KMS-11 (cell line): ENCODE measurements at regions not wholly inside any gene's neighbourhood (a gene's known extent, or its start where the extent isn't known, plus 50 kb on each side); places are given as distances from the start of the nearest gene placed in this dataset.
A peak's percentile ranks its signal among the peaks of the same experiment; 100 is the strongest.

ENCODE experiments used
- H2AFZ ChIP-seq: fragments of 200-600 bp; sonication (generic); 2 replicates; pipeline ENCODE4 v1.6.1; 2016; ENCODE audit warnings: antibody characterized with exemption, mixed run types, low read depth
- H3K27ac ChIP-seq: fragments of 200-600 bp; sonication (generic); 2 replicates; pipeline ENCODE4 v1.6.1; 2016; ENCODE audit warnings: mild to moderate bottlenecking, mixed run types
- H3K27me3 ChIP-seq: fragments of 200-600 bp; sonication (generic); 2 replicates; pipeline ENCODE4 v1.6.1; 2017; ENCODE audit warnings: mild to moderate bottlenecking, low read depth, mixed run types, moderate library complexity; ENCODE audit not compliant: insufficient read depth
- H3K36me3 ChIP-seq: fragments of 200-600 bp; sonication (generic); 2 replicates; pipeline ENCODE4 v1.6.1; 2017; ENCODE audit warnings: mild to moderate bottlenecking, mixed run types; ENCODE audit not compliant: insufficient read depth
- H3K4me1 ChIP-seq: fragments of 200-600 bp; sonication (generic); 2 replicates; pipeline ENCODE4 v1.6.1; 2016; ENCODE audit warnings: mild to moderate bottlenecking, low read depth, mixed run types; ENCODE audit not compliant: poor library complexity, severe bottlenecking
- H3K4me2 ChIP-seq: fragments of 200-600 bp; sonication (generic); 2 replicates; pipeline ENCODE4 v1.7.0; 2016; ENCODE audit warnings: mild to moderate bottlenecking, mixed run types
- H3K4me3 ChIP-seq: fragments of 200-600 bp; sonication (generic); IDR thresholded peaks from 2 replicates; pipeline ENCODE4 v1.6.1; 2017; ENCODE audit warnings: low read depth, low read length, mixed read lengths; ENCODE audit not compliant: insufficient read depth
- H3K79me2 ChIP-seq: fragments of 200-600 bp; sonication (generic); 2 replicates; pipeline ENCODE4 v1.6.1; 2016; ENCODE audit warnings: low read depth, mixed run types; ENCODE audit not compliant: insufficient read depth
- H3K9ac ChIP-seq: fragments of 200-600 bp; sonication (generic); 2 replicates; pipeline ENCODE4 v1.6.1; 2016; ENCODE audit warnings: mild to moderate bottlenecking, mixed run types
- H4K20me1 ChIP-seq: fragments of 200-600 bp; sonication (generic); 2 replicates; pipeline ENCODE4 v1.6.1; 2016; ENCODE audit warnings: mild to moderate bottlenecking, mixed run types; ENCODE audit not compliant: insufficient read depth
- TF ChIP-seq, protein P1 (sequence below): fragments of 200-600 bp; sonication (generic); conservative IDR thresholded peaks from 2 replicates; pipeline ENCODE4 v1.6.1; 2017; ENCODE audit warnings: low read depth, mild to moderate bottlenecking, antibody characterized with exemption, low read length, moderate library complexity, mixed read lengths

DNA sequence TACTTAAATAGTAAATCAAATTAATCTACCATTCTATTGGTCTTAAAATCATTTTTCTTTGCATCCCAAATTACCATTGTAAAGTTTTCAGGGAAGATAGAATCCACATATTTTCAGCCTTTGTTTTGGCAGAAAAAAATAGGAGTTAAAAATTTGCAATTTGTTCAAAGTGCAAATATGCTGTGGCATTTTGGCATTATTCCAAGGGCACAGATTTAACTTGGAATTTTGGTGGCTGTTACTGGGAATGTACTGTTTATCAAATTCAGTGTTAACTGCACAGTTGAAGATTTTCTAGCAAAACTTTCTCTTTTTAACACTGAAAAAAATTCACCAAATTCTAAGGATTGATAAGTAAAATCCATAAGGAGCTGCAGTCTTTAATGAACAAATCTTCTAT lies 151.0 kb upstream of the HDAC9 start:
- H3K4me2 ChIP-seq: no peak overlapping the region
- H3K4me1 ChIP-seq: peaks cover 6% of the 10 kb centered on the region
- no peaks in the 10 kb centered on the region; the same call in 1 of the 2 replicates for H4K20me1 ChIP-seq
- TF ChIP-seq, protein P1, sequence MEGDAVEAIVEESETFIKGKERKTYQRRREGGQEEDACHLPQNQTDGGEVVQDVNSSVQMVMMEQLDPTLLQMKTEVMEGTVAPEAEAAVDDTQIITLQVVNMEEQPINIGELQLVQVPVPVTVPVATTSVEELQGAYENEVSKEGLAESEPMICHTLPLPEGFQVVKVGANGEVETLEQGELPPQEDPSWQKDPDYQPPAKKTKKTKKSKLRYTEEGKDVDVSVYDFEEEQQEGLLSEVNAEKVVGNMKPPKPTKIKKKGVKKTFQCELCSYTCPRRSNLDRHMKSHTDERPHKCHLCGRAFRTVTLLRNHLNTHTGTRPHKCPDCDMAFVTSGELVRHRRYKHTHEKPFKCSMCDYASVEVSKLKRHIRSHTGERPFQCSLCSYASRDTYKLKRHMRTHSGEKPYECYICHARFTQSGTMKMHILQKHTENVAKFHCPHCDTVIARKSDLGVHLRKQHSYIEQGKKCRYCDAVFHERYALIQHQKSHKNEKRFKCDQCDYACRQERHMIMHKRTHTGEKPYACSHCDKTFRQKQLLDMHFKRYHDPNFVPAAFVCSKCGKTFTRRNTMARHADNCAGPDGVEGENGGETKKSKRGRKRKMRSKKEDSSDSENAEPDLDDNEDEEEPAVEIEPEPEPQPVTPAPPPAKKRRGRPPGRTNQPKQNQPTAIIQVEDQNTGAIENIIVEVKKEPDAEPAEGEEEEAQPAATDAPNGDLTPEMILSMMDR: no peak
- H3K9ac ChIP-seq: no peak overlapping the region
- no peak overlapping the region for H2AFZ ChIP-seq
- H3K27ac ChIP-seq: no peak overlapping the region
- H3K79me2 ChIP-seq: no peaks in the 10 kb centered on the region
- H3K27me3 ChIP-seq: no peaks in the 10 kb centered on the region
- no peak overlapping the region for H3K4me3 ChIP-seq
- no peaks in the 10 kb centered on the region for H3K36me3 ChIP-seq

DNA sequence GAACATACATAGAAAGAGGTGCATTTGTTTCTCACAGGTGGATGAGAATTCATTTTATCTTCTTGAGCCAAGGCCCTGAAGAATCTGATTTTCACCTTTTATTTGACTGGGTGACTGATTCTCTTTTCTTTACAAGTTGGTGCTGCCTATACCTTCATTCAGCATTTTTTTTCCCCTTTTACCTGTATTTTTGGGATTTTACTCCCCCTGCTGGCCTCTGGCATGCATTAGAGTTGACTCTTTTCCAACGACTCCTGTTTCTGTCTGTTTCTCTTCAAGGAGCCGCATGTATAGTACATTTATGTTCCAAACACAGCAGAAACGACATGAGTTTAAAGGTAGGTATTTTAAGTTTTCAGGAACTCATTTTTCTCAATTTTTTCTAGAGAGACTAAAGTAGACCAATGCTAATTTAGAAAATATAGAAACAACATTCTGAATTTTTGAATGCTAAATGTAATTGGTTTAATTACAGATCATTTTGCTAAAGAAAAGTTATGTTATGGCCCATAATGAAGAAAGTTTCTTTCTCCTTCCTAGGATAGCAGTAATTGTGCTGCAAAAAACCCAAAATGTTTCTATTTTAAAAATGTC lies 149.8 kb upstream of the HDAC9 start:
- Histone ChIP-seq H3K9ac (no peak overlapping the region), H3K4me2 (no peak overlapping the region), H3K4me1 (peaks cover 6% of the 10 kb centered on the region), H3K27ac (no peak overlapping the region), H3K79me2 (no peaks in the 10 kb centered on the region), H2AFZ (no peak overlapping the region), H3K36me3 (no peaks in the 10 kb centered on the region), H4K20me1 (no peaks in the 10 kb centered on the region), H3K4me3 (no peak overlapping the region), H3K27me3 (no peaks in the 10 kb centered on the region)
- TF ChIP-seq, protein P1: peak; percentile 81

DNA sequence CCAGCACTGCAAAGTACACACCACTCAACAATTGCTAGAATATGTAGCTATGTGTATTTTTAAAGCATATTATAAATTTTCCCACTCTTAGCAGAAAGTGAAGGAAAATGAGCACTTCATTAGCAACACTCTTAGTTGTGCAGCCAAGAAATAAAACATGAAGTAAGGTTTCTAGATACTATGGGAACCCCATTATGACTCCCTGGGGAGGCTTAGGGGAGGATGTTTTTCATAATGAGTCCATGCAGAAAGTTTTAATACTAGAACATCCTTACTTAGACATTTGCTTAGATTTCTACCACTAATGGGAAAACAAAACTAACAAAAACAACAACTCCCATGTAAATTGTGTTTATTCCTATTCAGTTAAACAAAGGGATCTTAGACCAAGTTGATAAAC lies 148.4 kb upstream of the HDAC9 start:
- TF ChIP-seq, protein P1: no peak
- Histone ChIP-seq H3K4me3 (no peak overlapping the region), H3K27ac (no peak overlapping the region), H4K20me1 (no peaks in the 10 kb centered on the region), H3K9ac (no peak overlapping the region), H3K79me2 (no peaks in the 10 kb centered on the region), H3K36me3 (no peaks in the 10 kb centered on the region), H3K27me3 (no peaks in the 10 kb centered on the region), H3K4me2 (no peak overlapping the region), H2AFZ (no peak overlapping the region), H3K4me1 (peaks cover 6% of the 10 kb centered on the region)

DNA sequence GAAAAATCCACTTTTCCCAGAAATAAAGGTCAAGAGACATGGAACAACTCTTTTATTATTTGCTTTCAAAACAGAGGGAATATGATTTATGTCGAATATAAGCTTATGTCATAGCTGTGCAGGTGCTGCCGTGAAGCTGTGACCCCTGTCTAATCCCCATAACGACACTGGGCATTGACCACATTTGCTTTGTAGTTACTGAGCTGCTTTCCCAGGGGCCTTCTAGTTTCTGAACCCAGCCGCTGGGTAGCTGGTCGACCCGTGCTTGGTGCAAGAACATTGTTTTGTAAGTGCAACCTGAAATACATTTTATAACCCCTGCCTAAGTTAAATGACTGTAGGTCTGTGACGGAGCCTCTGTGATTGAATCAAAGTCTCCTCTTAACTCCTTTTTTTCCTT lies 144.9 kb upstream of the HDAC9 start:
- H3K27ac ChIP-seq: no peak overlapping the region
- H3K4me2 ChIP-seq: no peak overlapping the region
- H3K4me1 ChIP-seq: peaks cover 6% of the 10 kb centered on the region
- TF ChIP-seq, protein P1: no peak
- no peak overlapping the region for H3K9ac ChIP-seq
- H3K79me2 ChIP-seq: no peaks in the 10 kb centered on the region
- no peaks in the 10 kb centered on the region for H3K27me3 ChIP-seq
- H3K4me3 ChIP-seq: no peak overlapping the region
- H2AFZ ChIP-seq: no peak overlapping the region
- no peaks in the 10 kb centered on the region for H3K36me3 ChIP-seq
- no peaks in the 10 kb centered on the region for H4K20me1 ChIP-seq
